ENCODE measurements at regions not wholly inside any gene's neighbourhood (a gene's known extent, or its start where the extent isn't known, plus 50 kb on each side); places are given as distances from the start of the nearest gene placed in this dataset.

DNA sequence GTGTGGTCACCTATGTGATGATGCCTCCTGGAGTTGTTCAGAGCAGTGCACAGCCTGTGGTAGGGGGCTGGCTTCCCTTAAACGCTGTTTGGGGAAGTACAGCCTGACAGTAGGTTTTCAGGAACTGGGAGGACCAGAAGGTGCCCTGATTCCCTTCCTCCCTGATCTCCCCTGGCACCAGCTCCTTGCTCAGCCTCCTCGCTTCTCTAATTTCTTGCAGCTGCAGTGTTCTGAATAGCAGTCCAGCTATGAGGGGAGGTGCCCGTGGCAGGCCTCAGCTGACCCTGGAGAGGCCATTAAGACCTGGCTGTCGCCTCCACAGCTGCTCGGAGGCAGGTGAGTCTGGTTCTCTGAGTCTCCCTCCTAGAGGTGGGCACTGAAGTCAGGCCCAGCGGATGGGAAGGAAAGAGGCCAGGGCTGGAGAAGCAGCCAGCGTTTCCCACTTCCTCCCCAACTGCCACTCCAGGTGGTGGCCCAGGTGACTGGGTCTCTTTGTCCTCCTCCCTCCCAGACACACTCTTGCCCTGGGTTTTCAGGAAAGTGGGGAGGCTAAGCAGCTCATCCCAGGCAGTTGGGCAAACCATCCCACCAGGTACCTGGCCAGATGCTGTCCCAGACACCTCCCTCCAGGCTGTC lies 52.0 kb upstream of the RPL11 start:
- Mint-ChIP-seq H3K9me3 (no peaks in the 10 kb centered on the region), H3K4me3 (no peak overlapping the region), H3K36me3 (ENCODE audit: low read depth) (no peaks in the 10 kb centered on the region), H3K27ac (no peak overlapping the region), H3K27me3 (no peaks in the 10 kb centered on the region), H3K4me1 (ENCODE audit: low read depth) (peaks cover 24% of the 10 kb centered on the region)

DNA sequence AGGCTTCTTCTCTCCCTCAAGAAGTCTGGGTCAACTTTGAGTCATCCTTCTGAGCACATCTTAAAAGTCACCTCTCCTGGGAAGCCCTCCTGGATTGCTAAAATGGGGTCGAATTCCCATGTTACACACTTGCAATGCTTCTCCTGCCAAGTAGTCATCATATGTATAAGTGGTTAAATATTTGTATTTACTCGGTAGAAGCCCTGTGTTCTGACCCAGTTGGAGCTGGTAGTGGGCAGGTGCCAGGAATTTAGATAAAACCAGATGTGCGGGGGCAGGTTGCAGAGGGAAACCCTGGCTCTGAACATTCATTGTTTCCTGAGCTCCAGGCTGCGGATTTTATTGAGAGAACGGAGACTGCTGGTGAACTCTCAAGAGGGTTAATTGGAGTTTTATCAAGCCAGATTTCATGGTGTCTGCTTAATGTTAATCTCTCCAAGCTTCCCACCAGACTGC lies 52.8 kb upstream of the RPL11 start:
- no peak overlapping the region for H3K4me3 Mint-ChIP-seq
- no peaks in the 10 kb centered on the region for H3K27me3 Mint-ChIP-seq
- no peaks in the 10 kb centered on the region for H3K9me3 Mint-ChIP-seq
- H3K4me1 Mint-ChIP-seq (ENCODE audit: low read depth), result peaks cover 30% of the 10 kb centered on the region
- H3K27ac Mint-ChIP-seq, result no peak overlapping the region
- no peaks in the 10 kb centered on the region for H3K36me3 Mint-ChIP-seq (ENCODE audit: low read depth)

GRCh38 chr1:23638188-23638619 lies 53.4 kb upstream of the RPL11 start:
- no peak overlapping the region for H3K27ac Mint-ChIP-seq
- no peaks in the 10 kb centered on the region for H3K27me3 Mint-ChIP-seq
- no peak overlapping the region for H3K4me3 Mint-ChIP-seq
- no peaks in the 10 kb centered on the region for H3K36me3 Mint-ChIP-seq (ENCODE audit: low read depth)
- H3K9me3 Mint-ChIP-seq, result no peaks in the 10 kb centered on the region
- H3K4me1 Mint-ChIP-seq (ENCODE audit: low read depth), result peaks cover 30% of the 10 kb centered on the region

DNA sequence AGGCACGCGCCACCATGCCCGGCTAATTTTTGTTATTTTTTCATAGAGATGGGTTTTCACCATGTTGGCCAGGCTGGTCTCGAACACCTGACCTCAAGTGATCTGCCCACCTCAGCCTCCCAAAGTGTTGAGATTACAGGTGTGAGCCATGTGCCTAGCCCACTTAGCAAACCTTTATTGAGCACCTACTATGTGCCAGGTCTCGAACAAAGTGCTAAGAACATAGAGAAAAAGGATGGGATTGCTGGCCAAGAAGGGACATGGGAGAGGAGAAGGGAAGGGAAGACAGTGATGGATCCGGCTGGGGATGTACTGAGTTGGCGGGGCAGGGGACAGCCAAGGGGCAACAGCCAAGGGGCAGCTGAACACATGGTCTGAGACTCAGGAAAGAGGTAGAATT lies 55.6 kb upstream of the RPL11 start:
- Mint-ChIP-seq H3K36me3 (ENCODE audit: low read depth) (no peaks in the 10 kb centered on the region), H3K27me3 (no peaks in the 10 kb centered on the region), H3K4me3 (no peak overlapping the region), H3K9me3 (no peaks in the 10 kb centered on the region), H3K27ac (peak overlapping the region; percentile 37), H3K4me1 (ENCODE audit: low read depth) (peaks cover 30% of the 10 kb centered on the region)

- H3K4me1 Mint-ChIP-seq (ENCODE audit: low read depth), result peaks cover 36% of the 10 kb centered on the region
- H3K36me3 Mint-ChIP-seq (ENCODE audit: low read depth), result no peaks in the 10 kb centered on the region
- H3K4me3 Mint-ChIP-seq, result peak overlapping the region; percentile 67
- peak overlapping the region; percentile 71 for H3K27ac Mint-ChIP-seq
- no peaks in the 10 kb centered on the region for H3K27me3 Mint-ChIP-seq
- H3K9me3 Mint-ChIP-seq, result no peaks in the 10 kb centered on the region
These were observed 56.6 kb upstream of the RPL11 start for GRCh38 chr1:23634840-23635651.

DNA sequence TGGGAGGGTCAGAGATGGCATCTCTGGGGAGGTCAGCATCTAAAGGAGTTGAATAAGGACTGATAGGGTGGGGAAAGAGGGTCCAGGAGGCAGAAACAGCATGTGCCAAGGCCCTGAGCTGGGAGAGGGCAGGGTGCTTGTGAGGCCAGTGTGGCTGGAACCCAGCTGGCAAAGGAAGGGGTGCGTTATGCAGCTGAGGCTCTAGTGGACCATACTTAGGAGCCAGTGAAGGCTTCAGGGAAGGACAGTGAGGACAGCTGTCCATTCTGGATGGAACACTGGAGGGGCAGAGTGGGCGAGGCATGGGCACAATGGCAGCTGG lies 57.1 kb upstream of the RPL11 start:
- H3K4me3 Mint-ChIP-seq, result no peak overlapping the region
- no peaks in the 10 kb centered on the region for H3K36me3 Mint-ChIP-seq (ENCODE audit: low read depth)
- H3K4me1 Mint-ChIP-seq (ENCODE audit: low read depth), result peaks cover 40% of the 10 kb centered on the region
- no peaks in the 10 kb centered on the region for H3K27me3 Mint-ChIP-seq
- H3K9me3 Mint-ChIP-seq, result no peaks in the 10 kb centered on the region
- H3K27ac Mint-ChIP-seq, result peak overlapping the region; percentile 71

DNA sequence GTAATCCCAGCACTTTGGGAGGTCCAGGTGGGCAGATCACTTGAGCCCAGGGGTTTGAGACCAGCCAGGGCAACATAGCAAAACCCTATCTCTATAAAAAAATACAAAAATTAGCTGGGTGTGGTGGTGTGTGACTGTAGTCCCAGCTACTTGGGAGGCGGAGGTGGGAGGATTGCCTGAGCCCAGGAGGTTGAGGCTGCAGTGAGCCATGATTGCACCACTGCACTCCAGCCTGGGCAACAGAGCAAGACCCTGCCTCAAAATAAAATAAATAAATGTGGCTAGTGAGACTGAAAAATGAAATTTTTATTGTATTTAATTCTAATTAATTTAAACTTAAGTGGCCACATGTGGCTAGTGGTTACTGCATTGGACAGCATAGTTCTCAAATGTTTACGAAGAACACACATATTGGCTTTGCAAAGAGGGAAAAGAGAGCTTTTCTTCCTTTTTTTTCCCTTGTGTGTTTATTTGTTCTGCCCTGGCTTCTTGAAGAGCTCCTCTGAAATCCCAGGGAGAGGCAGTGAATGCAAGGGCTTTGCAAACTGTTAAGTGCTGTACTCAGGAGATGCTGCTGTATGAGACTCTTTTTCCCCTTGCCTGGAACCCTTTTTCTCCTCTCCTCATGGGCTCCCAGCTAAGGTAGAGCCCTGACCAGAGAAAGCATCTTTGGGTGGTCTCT lies 59.0 kb upstream of the RPL11 start:
- H3K27me3 Mint-ChIP-seq, result no peaks in the 10 kb centered on the region
- H3K4me1 Mint-ChIP-seq (ENCODE audit: low read depth), result peaks cover 54% of the 10 kb centered on the region
- no peaks in the 10 kb centered on the region for H3K9me3 Mint-ChIP-seq
- H3K27ac Mint-ChIP-seq, result no peak overlapping the region
- no peaks in the 10 kb centered on the region for H3K36me3 Mint-ChIP-seq (ENCODE audit: low read depth)
- H3K4me3 Mint-ChIP-seq, result no peak overlapping the region

DNA sequence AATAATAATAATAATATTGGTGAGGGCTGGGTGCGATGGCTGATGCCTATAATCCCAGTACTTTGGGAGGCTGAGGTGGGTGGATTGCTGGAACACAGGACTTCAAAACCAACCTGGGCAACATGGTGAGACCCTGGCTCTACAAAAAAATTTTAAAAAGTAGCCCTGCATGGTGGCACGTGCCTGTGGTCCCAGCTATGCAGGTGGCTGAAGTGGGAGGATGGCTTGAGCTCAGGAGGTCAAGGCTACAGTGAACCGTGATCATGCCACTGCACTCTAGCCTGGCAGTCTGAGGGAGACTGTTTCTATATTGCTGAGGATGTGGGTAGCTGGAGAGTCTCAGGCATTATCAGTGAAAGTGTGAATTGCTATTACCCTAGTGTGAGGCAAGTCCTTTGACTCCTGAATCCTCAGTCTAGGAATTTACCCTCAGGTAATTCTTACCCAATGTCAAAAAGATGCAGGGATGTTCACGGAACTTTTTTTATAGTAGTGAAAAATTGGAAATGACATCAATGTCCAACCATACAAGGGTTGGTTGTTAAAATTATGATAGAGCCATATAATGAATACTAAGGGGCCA lies 61.8 kb upstream of the RPL11 start:
- no peak overlapping the region for H3K4me3 Mint-ChIP-seq

DNA sequence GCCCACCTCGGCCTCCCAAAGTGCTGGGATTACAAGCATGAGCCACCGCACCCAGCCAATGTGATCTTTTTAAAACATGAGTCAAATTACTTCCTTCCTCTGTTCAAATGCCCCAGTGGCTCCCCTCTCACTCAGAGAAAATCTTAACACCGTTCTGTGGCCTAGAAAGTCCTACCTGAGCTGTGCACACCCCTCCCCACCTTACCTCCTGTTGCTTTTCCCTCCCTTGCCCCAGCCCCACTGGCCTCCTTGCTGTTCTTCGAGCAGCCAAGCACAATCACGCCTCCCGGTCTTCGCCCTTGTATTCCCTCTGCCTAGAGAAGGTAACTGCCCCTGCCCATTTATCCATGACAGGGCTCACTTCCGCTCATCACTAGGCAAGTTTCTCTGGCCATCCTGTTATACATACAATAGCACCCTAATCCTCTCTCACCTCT lies 62.6 kb upstream of the RPL11 start:
- H3K9me3 Mint-ChIP-seq, result peaks cover 8% of the 10 kb centered on the region
- H3K4me1 Mint-ChIP-seq (ENCODE audit: low read depth), result peaks cover 60% of the 10 kb centered on the region
- no peaks in the 10 kb centered on the region for H3K27me3 Mint-ChIP-seq
- H3K4me3 Mint-ChIP-seq, result peak overlapping the region; percentile 12
- H3K27ac Mint-ChIP-seq, result peak overlapping the region; percentile 81
- no peaks in the 10 kb centered on the region for H3K36me3 Mint-ChIP-seq (ENCODE audit: low read depth)

More for the DNA sequence above, 61.8 kb upstream of the RPL11 start:
- Mint-ChIP-seq H3K9me3 (peaks cover 5% of the 10 kb centered on the region), H3K36me3 (ENCODE audit: low read depth) (no peaks in the 10 kb centered on the region), H3K27ac (no peak overlapping the region), H3K4me1 (ENCODE audit: low read depth) (peaks cover 60% of the 10 kb centered on the region), H3K27me3 (no peaks in the 10 kb centered on the region)

- H3K4me1 Mint-ChIP-seq (ENCODE audit: low read depth), result peaks cover 74% of the 10 kb centered on the region
- no peaks in the 10 kb centered on the region for H3K27me3 Mint-ChIP-seq
- peaks cover 8% of the 10 kb centered on the region for H3K9me3 Mint-ChIP-seq
- peak overlapping the region; percentile 69 for H3K4me3 Mint-ChIP-seq
- peak overlapping the region; percentile 66 for H3K27ac Mint-ChIP-seq
- H3K36me3 Mint-ChIP-seq (ENCODE audit: low read depth), result no peaks in the 10 kb centered on the region
These were observed 64.4 kb upstream of the RPL11 start for GRCh38 chr1:23627069-23627735.

DNA sequence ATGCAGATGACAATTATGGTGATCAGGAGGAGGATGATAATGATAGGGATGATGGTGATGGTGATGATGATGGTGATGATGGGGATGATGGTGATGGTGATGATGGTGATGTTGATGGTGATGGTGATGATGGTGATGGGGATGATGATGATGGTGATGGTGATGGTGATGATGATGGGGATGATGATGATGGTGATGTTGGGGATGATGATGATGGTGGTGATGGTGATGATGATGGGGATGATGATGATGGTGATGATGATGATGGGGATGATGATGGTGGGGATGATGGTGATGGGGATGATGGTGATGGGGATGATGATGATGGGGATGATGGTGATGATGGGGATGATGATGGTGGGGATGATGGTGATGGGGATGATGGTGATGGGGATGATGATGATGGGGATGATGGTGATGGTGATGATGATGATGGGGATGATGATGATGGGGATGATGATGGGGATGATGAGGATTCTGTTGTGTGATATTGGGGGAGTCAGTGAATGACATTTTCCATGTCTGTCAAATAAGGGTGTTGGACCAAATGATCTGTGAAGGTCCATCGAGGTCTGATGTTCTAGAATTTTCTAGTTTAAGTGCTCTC lies 65.6 kb upstream of the RPL11 start:
- no peak overlapping the region for H3K4me3 Mint-ChIP-seq
- H3K4me1 Mint-ChIP-seq (ENCODE audit: low read depth), result peaks cover 83% of the 10 kb centered on the region

DNA sequence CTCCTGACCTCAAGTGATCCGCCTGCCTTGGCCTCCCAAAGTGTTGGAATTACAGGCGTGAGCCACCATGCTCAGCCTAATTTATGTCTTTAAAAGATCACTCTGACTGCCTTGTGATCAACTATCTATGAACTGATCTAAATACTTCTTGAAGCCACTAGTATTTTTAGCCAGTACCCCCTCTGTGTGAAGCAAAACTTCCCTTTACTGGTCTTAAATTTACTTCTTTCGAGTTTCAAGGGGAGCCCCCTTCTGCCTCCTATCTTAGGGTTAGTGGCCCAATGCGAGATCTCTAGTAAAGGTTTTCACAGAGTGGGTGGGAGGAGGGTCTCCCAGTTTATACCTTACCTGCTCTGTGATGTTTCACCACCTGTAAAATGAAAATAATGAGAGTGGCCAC lies 66.1 kb upstream of the RPL11 start:
- Mint-ChIP-seq H3K4me3 (no peak overlapping the region), H3K9me3 (peaks cover 8% of the 10 kb centered on the region), H3K4me1 (ENCODE audit: low read depth) (peaks cover 86% of the 10 kb centered on the region), H3K27me3 (no peaks in the 10 kb centered on the region), H3K27ac (peak overlapping the region; percentile 60), H3K36me3 (ENCODE audit: low read depth) (no peaks in the 10 kb centered on the region)

More for the DNA sequence above, 65.6 kb upstream of the RPL11 start:
- Mint-ChIP-seq H3K27ac (peak overlapping the region; percentile 60), H3K27me3 (no peaks in the 10 kb centered on the region), H3K36me3 (ENCODE audit: low read depth) (no peaks in the 10 kb centered on the region), H3K9me3 (peaks cover 8% of the 10 kb centered on the region)

GRCh38 chr1:23624440-23624839 lies 65.1 kb upstream of the ID3 start:
- H3K36me3 Mint-ChIP-seq (ENCODE audit: low read depth), result no peaks in the 10 kb centered on the region
- peak overlapping the region; percentile 42 for H3K4me3 Mint-ChIP-seq
- H3K27ac Mint-ChIP-seq, result peak overlapping the region; percentile 84
- H3K4me1 Mint-ChIP-seq (ENCODE audit: low read depth), result peaks cover 88% of the 10 kb centered on the region
- H3K9me3 Mint-ChIP-seq, result peaks cover 8% of the 10 kb centered on the region
- no peaks in the 10 kb centered on the region for H3K27me3 Mint-ChIP-seq

- H3K27me3 Mint-ChIP-seq, result no peaks in the 10 kb centered on the region
- H3K27ac Mint-ChIP-seq, result peak overlapping the region; percentile 56
- peaks cover 92% of the 10 kb centered on the region for H3K4me1 Mint-ChIP-seq (ENCODE audit: low read depth)
- no peaks in the 10 kb centered on the region for H3K36me3 Mint-ChIP-seq (ENCODE audit: low read depth)
- H3K9me3 Mint-ChIP-seq, result peaks cover 8% of the 10 kb centered on the region
- no peak overlapping the region for H3K4me3 Mint-ChIP-seq
These were observed 63.0 kb upstream of the ID3 start for GRCh38 chr1:23622284-23622683.

Measured in stimulated activated naive CD8-positive, alpha-beta T cell treated with anti-CD3 and anti-CD28 coated beads, Interleukin-15, Interleukin-2, amounts not matched to agents 100 ng/mL and 50 ng/mL, for 24 hours (primary cell).